ENCODE measurements at regions not wholly inside any gene's neighbourhood (a gene's known extent, or its start where the extent isn't known, plus 50 kb on each side); places are given as distances from the start of the nearest gene placed in this dataset.

- no peak for TF ChIP-seq CTCF (conservative IDR thresholded peaks at IDR 0.05; ENCODE audit: low read depth, low read length)
These were observed 366.9 kb downstream of the TNS3 start for GRCh38 chr7:47215049-47215448.

GRCh38 chr7:47213276-47213675 is 368.6 kb downstream of the TNS3 start:
- no peak overlapping the region for H3K4me3 ChIP-seq (ENCODE audit: low read length)
- no peak for DNase-seq (ENCODE audit: low read depth)
- no peak for TF ChIP-seq CTCF (conservative IDR thresholded peaks at IDR 0.05; ENCODE audit: low read depth, low read length)

More at GRCh38 chr7:47215049-47215448, 366.9 kb downstream of the TNS3 start:
- H3K4me3 ChIP-seq (ENCODE audit: low read length): no peak overlapping the region
- no peak for DNase-seq (ENCODE audit: low read depth)

GRCh38 chr7:47211519-47211973 is 370.4 kb downstream of the TNS3 start:
- H3K4me3 ChIP-seq (ENCODE audit: low read length): no peak overlapping the region
- DNase-seq (ENCODE audit: low read depth): no peak
- TF ChIP-seq CTCF (conservative IDR thresholded peaks at IDR 0.05; ENCODE audit: low read depth, low read length): no peak

- no peak for TF ChIP-seq CTCF (conservative IDR thresholded peaks at IDR 0.05; ENCODE audit: low read depth, low read length)
- DNase-seq (ENCODE audit: low read depth): no peak
These were observed 371.5 kb downstream of the TNS3 start for GRCh38 chr7:47210281-47210854.

GRCh38 chr7:47207956-47208355 is 374.0 kb downstream of the TNS3 start:
- TF ChIP-seq CTCF (conservative IDR thresholded peaks at IDR 0.05; ENCODE audit: low read depth, low read length): no peak
- no peak overlapping the region for H3K4me3 ChIP-seq (ENCODE audit: low read length)
- DNase-seq (ENCODE audit: low read depth): no peak

More at GRCh38 chr7:47210281-47210854, 371.5 kb downstream of the TNS3 start:
- H3K4me3 ChIP-seq (ENCODE audit: low read length): no peak overlapping the region

- TF ChIP-seq CTCF (conservative IDR thresholded peaks at IDR 0.05; ENCODE audit: low read depth, low read length): no peak
- no peak overlapping the region for H3K4me3 ChIP-seq (ENCODE audit: low read length)
- DNase-seq (ENCODE audit: low read depth): no peak
These were observed 377.2 kb downstream of the TNS3 start for GRCh38 chr7:47204709-47205108.

GRCh38 chr7:47202146-47202783 is 379.6 kb downstream of the TNS3 start:
- no peak for TF ChIP-seq CTCF (conservative IDR thresholded peaks at IDR 0.05; ENCODE audit: low read depth, low read length)

More at GRCh38 chr7:47202146-47202783, 379.6 kb downstream of the TNS3 start:
- DNase-seq (ENCODE audit: low read depth): no peak
- H3K4me3 ChIP-seq (ENCODE audit: low read length): no peak overlapping the region

Measured in retinal pigment epithelial cell (primary cell).